Activated T-cell treated with anti-CD3 and anti-CD28 coated beads, Interleukin-2, amount 50 U/mL, for 72 hours (primary cell): ENCODE measurements at regions not wholly inside any gene's neighbourhood (a gene's known extent, or its start where the extent isn't known, plus 50 kb on each side); places are given as distances from the start of the nearest gene placed in this dataset.

Source experiments
- ATAC-seq, 2 donors: fragments of 150-1000 bp; cut with Tn5 transposase; replicated peaks in 1 of 2; 2 replicates each; pipeline ENCODE4 v1.10.0; 2021; ENCODE audit warnings: moderate library complexity in 2 of 2, mild to moderate bottlenecking in 1 of 2
- DNase-seq, 2 donors: peaks; one replicate each; pipeline ENCODE4 v3.0.0; 2021 to 2022; ENCODE audit warnings: mixed read lengths in 1 of 2
- H3K27ac Mint-ChIP-seq: one replicate; pipeline ENCODE4 v1.8.0; 2022; ENCODE audit warnings: mild to moderate bottlenecking, moderate library complexity, mixed read lengths
- H3K27me3 Mint-ChIP-seq: one replicate; pipeline ENCODE4 v1.8.0; 2022; ENCODE audit warnings: low read depth, mixed read lengths
- H3K36me3 Mint-ChIP-seq, 2 donors: one replicate each; pipeline ENCODE4 v1.8.0; 2022; ENCODE audit warnings: mixed read lengths in 2 of 2, mild to moderate bottlenecking in 1 of 2; ENCODE audit not compliant: insufficient read depth in 2 of 2
- H3K4me1 Mint-ChIP-seq: one replicate; pipeline ENCODE4 v1.8.0; 2022; ENCODE audit warnings: low read depth, mixed read lengths
- H3K4me3 Mint-ChIP-seq, 2 donors: one replicate each; pipeline ENCODE4 v1.8.0; 2022; ENCODE audit warnings: mild to moderate bottlenecking in 2 of 2, mixed read lengths in 2 of 2, moderate library complexity in 2 of 2
- H3K9me3 Mint-ChIP-seq, 2 donors: one replicate each; pipeline ENCODE4 v1.8.0; 2022; ENCODE audit warnings: mixed read lengths in 2 of 2

GRCh38 chr15:86010891-86011290, 68.8 kb upstream of the AGBL1 start:
- Mint-ChIP-seq H3K27me3 (no peaks in the 10 kb centered on the region), H3K36me3 (no peaks in the 10 kb centered on the region)

GRCh38 chr15:86014016-86014415, 65.7 kb upstream of the AGBL1 start:
- Mint-ChIP-seq H3K9me3 (no peaks in the 10 kb centered on the region), H3K27me3 (no peaks in the 10 kb centered on the region), H3K4me3 (no peak overlapping the region), H3K27ac (no peak overlapping the region), H3K4me1 (no peaks in the 10 kb centered on the region), H3K36me3 (no peaks in the 10 kb centered on the region)
- no peak for ATAC-seq
- no peak for DNase-seq

More at GRCh38 chr15:86010891-86011290, 68.8 kb upstream of the AGBL1 start:
- Mint-ChIP-seq H3K9me3 (no peaks in the 10 kb centered on the region), H3K27ac (no peak overlapping the region), H3K4me1 (no peaks in the 10 kb centered on the region), H3K4me3 (no peak overlapping the region)
- DNase-seq, result no peak
- ATAC-seq, result no peak

DNA sequence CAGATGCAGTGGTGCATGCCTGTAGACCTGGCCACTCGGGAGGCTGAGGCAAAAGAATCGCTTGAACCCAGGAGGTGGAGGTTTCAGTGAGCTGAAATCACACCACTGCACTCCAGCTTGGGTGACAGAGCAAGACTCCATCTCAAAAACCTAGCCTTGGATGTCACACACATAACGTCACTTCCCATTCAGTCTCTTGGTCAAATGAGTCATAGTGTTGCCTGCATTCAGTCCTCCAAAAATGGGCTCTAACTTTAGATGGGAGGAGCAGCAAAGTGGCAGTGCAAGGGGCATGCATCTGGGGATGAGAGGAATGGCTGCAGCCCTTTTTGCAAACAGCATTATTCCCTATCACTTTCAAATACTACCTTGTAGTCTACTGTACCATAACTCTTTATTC, 62.9 kb upstream of the AGBL1 start:
- Mint-ChIP-seq H3K27ac (no peak overlapping the region), H3K4me3 (no peak overlapping the region), H3K4me1 (no peaks in the 10 kb centered on the region), H3K9me3 (no peaks in the 10 kb centered on the region), H3K36me3 (no peaks in the 10 kb centered on the region), H3K27me3 (peaks cover 6% of the 10 kb centered on the region)
- DNase-seq (no peak), ATAC-seq (no peak)

- H3K4me3 Mint-ChIP-seq, result no peak overlapping the region
- no peak for ATAC-seq
- no peaks in the 10 kb centered on the region for H3K9me3 Mint-ChIP-seq
- H3K27me3 Mint-ChIP-seq, result peaks cover 6% of the 10 kb centered on the region
- H3K36me3 Mint-ChIP-seq, result no peaks in the 10 kb centered on the region
- H3K4me1 Mint-ChIP-seq, result no peaks in the 10 kb centered on the region
- DNase-seq, result no peak
- H3K27ac Mint-ChIP-seq, result no peak overlapping the region
Measured at GRCh38 chr15:86018679-86019078, 61.0 kb upstream of the AGBL1 start.

- H3K27ac Mint-ChIP-seq, result no peak overlapping the region
- DNase-seq (no peak), ATAC-seq (no peak)
- H3K27me3 Mint-ChIP-seq, result peaks cover 6% of the 10 kb centered on the region
- H3K4me1 Mint-ChIP-seq, result no peaks in the 10 kb centered on the region
- H3K4me3 Mint-ChIP-seq, result no peak overlapping the region
- no peaks in the 10 kb centered on the region for H3K36me3 Mint-ChIP-seq
- H3K9me3 Mint-ChIP-seq, result no peaks in the 10 kb centered on the region
Measured at GRCh38 chr15:86021281-86022264, 58.1 kb upstream of the AGBL1 start.

DNA sequence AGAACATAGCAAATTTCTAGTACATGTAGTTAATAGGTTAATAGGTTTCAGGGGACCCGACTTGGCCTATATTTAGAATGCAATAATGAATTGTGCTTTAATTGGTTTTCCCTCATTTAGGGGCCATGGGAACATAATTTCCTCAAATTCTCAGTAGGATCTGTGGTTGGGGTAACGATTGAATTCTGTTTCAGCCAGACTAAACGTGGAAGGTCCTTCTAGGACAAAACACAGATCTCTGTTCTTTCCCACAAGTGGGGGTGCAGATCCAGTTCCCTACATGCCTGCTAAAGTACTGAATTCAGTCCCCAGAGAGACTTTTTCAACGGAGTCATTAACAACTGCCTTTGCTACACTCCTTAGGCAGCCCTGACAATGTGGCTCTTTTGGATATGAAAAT, 50.7 kb upstream of the AGBL1 start:
- Mint-ChIP-seq H3K36me3 (no peaks in the 10 kb centered on the region), H3K27me3 (no peaks in the 10 kb centered on the region), H3K27ac (no peak overlapping the region), H3K4me1 (no peaks in the 10 kb centered on the region), H3K4me3 (no peak overlapping the region), H3K9me3 (no peaks in the 10 kb centered on the region)
- DNase-seq, result no peak
- no peak for ATAC-seq
